ENCODE measurements at regions not wholly inside any gene's neighbourhood (a gene's known extent, or its start where the extent isn't known, plus 50 kb on each side); places are given as distances from the start of the nearest gene placed in this dataset.

DNA sequence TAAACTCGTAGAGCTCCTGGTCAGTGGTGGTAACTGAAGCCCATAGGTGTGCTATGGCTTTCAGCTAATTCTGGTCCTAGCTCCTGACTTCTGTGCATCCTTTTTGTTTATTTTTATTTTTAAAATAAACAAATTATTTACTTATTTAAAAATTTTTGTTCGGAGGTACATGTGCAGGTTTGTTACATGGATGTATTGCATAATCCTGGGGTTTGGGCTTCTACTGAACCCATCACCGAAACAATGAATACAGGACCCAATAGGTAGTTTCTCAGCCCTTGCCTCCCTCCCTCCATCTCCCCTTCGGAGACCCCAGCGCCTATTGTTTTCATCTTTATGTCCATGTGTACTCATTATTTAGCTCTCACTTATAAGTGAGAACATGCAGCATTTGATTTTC is 143.8 kb downstream of the URB2 start:
- TF ChIP-seq, protein P1, sequence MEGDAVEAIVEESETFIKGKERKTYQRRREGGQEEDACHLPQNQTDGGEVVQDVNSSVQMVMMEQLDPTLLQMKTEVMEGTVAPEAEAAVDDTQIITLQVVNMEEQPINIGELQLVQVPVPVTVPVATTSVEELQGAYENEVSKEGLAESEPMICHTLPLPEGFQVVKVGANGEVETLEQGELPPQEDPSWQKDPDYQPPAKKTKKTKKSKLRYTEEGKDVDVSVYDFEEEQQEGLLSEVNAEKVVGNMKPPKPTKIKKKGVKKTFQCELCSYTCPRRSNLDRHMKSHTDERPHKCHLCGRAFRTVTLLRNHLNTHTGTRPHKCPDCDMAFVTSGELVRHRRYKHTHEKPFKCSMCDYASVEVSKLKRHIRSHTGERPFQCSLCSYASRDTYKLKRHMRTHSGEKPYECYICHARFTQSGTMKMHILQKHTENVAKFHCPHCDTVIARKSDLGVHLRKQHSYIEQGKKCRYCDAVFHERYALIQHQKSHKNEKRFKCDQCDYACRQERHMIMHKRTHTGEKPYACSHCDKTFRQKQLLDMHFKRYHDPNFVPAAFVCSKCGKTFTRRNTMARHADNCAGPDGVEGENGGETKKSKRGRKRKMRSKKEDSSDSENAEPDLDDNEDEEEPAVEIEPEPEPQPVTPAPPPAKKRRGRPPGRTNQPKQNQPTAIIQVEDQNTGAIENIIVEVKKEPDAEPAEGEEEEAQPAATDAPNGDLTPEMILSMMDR (conservative IDR thresholded peaks at IDR 0.05; ENCODE audit: low read depth, low read length), result no peak
- TF ChIP-seq EZH2 (IDR thresholded peaks at IDR 0.05; ENCODE audit: low read length, unreplicated experiment) (no peak), EZH2phosphoT487 (IDR thresholded peaks at IDR 0.05; ENCODE audit: borderline replicate concordance, low read length) (no peak)
